Spleen (tissue), 11 donors: ENCODE measurements at regions not wholly inside any gene's neighbourhood (a gene's known extent, or its start where the extent isn't known, plus 50 kb on each side); places are given as distances from the start of the nearest gene placed in this dataset.

Experiments
- DNase-seq: peaks from one replicate; pipeline ENCODE4 v3.0.0-alpha.2; 2020
- H3K27ac ChIP-seq, 8 donors: fragments of 200-600 bp; sonication (generic) in 7 of 8; 1 replicate in 4 of 8; 2 replicates in 4 of 8; pipeline versions ENCODE4 v1.5.0 to v1.8.0; 2016 to 2021; ENCODE audit warnings: inconsistent platforms in 4 of 8, mild to moderate bottlenecking in 4 of 8, moderate library complexity in 1 of 8
- H3K27me3 ChIP-seq, 7 donors: fragments of 200-600 bp; sonication (generic) in 6 of 7; replicated peaks in 1 of 7; 1 replicate in 4 of 7; 2 replicates in 3 of 7; pipeline versions ENCODE4 v1.5.0 to v1.8.0; 2016 to 2021; ENCODE audit warnings: inconsistent platforms in 3 of 7, mild to moderate bottlenecking in 1 of 7
- H3K36me3 ChIP-seq, 6 donors: fragments of 200-600 bp; sonication (generic) in 5 of 6; 1 replicate in 4 of 6; 2 replicates in 2 of 6; pipeline versions ENCODE4 v1.5.0 to v1.8.0; 2016 to 2021; ENCODE audit warnings: inconsistent platforms in 2 of 6
- H3K4me1 ChIP-seq, 6 donors: fragments of 200-600 bp; sonication (generic) in 5 of 6; 1 replicate in 3 of 6; 2 replicates in 3 of 6; pipeline versions ENCODE4 v1.5.0 to v1.8.0; 2016 to 2021; ENCODE audit warnings: inconsistent platforms in 3 of 6
- H3K4me3 ChIP-seq, 8 donors: fragments of 200-600 bp; sonication (generic) in 7 of 8; 1 replicate in 4 of 8; 2 replicates in 4 of 8; pipeline versions ENCODE4 v1.5.0 to v1.8.0; 2016 to 2021; ENCODE audit warnings: inconsistent platforms in 4 of 8, mild to moderate bottlenecking in 4 of 8, moderate library complexity in 2 of 8
- H3K9me3 ChIP-seq, 8 donors: fragments of 200-600 bp; sonication (generic) in 7 of 8; 1 replicate in 4 of 8; 2 replicates in 4 of 8; pipeline versions ENCODE4 v1.5.0 to v1.8.0; 2016 to 2021; ENCODE audit warnings: inconsistent platforms in 4 of 8
- CTCF ChIP-seq, 11 experiments: fragments of 200-600 bp in 7 of 11; fragments of 450-650 bp in 4 of 11; sonication (generic) in 4 of 11; IDR thresholded peaks in 8 of 11; conservative IDR thresholded peaks in 3 of 11; 1 replicate in 7 of 11; 2 replicates in 4 of 11; pipeline versions ENCODE4 v1.4.0 to v1.8.0; 2016 to 2021; ENCODE audit warnings: antibody characterized with exemption in 11 of 11, inconsistent platforms in 4 of 11, mild to moderate bottlenecking in 1 of 11
- POLR2A ChIP-seq, 3 donors: fragments of 450-650 bp; IDR thresholded peaks; one replicate each; pipeline ENCODE4 v1.5.1; 2017; ENCODE audit warnings: antibody characterized with exemption in 3 of 3, mild to moderate bottlenecking in 1 of 3
- POLR2AphosphoS5 ChIP-seq, 3 donors: sonication (generic); formaldehyde crosslinking; IDR thresholded peaks; one replicate each; pipeline ENCODE4 v1.5.1; 2017; ENCODE audit warnings: antibody characterized with exemption in 3 of 3
- WGBS, 5 donors: extraction: QIAGEN DNeasy Blood & Tissue Kit in 3 of 5; methylation state at CpG; one replicate each; pipeline versions ENCODE4 v1.1.5 to v1.1.7; 2013 to 2018; 5-methylcytosine and 5-hydroxymethylcytosine counted together
- intact Hi-C: fragments of 100-400 bp; cut with DNase I; formaldehyde crosslinking; loops from one replicate; pipeline ENCODE4 v1.15.0; 2023; ENCODE audit warnings: low total_unique reads
- donor health status: healthy with polysubstance abuse.
- donor health status: DM: no; HTN: no; CAD: no; lungs with moderate emphysema.
- donor health status: DM: no; HTN: no; CAD: no.
- donor health status: Bipolar disorder and iron deficiency.
- donor health status: healthy.
- donor health status: DM: no; HTN: no; CAD: no.
- donor health status: DM: yes; HTN: yes; CAD: no.

GRCh38 chr14:28294834-28295440 lies 471.6 kb upstream of the FOXG1 start:
- H3K27ac ChIP-seq, result no peak overlapping the region
- no peaks in the 10 kb centered on the region for H3K36me3 ChIP-seq
- TF ChIP-seq POLR2AphosphoS5 (IDR thresholded peaks at IDR 0.05), result no peak
- TF ChIP-seq CTCF (IDR thresholded peaks at IDR 0.05 in 8 of 11, conservative IDR thresholded peaks at IDR 0.05 in 3 of 11), result no peak
- no peak for TF ChIP-seq POLR2A (IDR thresholded peaks at IDR 0.05)
- H3K9me3 ChIP-seq, result peaks cover 0 to 53% (median 26%) of the 10 kb centered on the region in 8 donors
- 17 to 25% (median 20%) methylated on average over 6 of the region's 6 CpGs for WGBS, 5 donors
- no peaks in the 10 kb centered on the region for H3K27me3 ChIP-seq
- no peak for DNase-seq
- no peaks in the 10 kb centered on the region for H3K4me1 ChIP-seq
- H3K4me3 ChIP-seq, result no peak overlapping the region
- intact Hi-C loops, result no loop called here

GRCh38 chr14:28297559-28297958 lies 469.0 kb upstream of the FOXG1 start:
- intact Hi-C loops, result no loop called here
- TF ChIP-seq POLR2A (IDR thresholded peaks at IDR 0.05) (no peak), POLR2AphosphoS5 (IDR thresholded peaks at IDR 0.05) (no peak), CTCF (IDR thresholded peaks at IDR 0.05 in 8 of 11, conservative IDR thresholded peaks at IDR 0.05 in 3 of 11) (no peak)
- H3K4me3 ChIP-seq, result no peak overlapping the region
- DNase-seq, result no peak
- no peaks in the 10 kb centered on the region for H3K27me3 ChIP-seq
- H3K4me1 ChIP-seq, result no peaks in the 10 kb centered on the region
- no peak overlapping the region for H3K27ac ChIP-seq
- 89 to 100% (median 95%) methylated on average over 1 of the region's 1 CpG for WGBS, 5 donors
- no peaks in the 10 kb centered on the region for H3K36me3 ChIP-seq
- H3K9me3 ChIP-seq, result peaks cover 0 to 72% (median 32%) of the 10 kb centered on the region in 8 donors

GRCh38 chr14:28298156-28298555 lies 468.4 kb upstream of the FOXG1 start:
- intact Hi-C loops, result no loop called here
- WGBS, 5 donors, result 76 to 88% (median 77%) methylated on average over 3 of the region's 3 CpGs
- Histone ChIP-seq H3K27ac (no peak overlapping the region), H3K9me3 (peaks cover 0 to 72% (median 32%) of the 10 kb centered on the region in 8 donors), H3K4me3 (no peak overlapping the region), H3K27me3 (no peaks in the 10 kb centered on the region), H3K4me1 (no peaks in the 10 kb centered on the region), H3K36me3 (no peaks in the 10 kb centered on the region)
- TF ChIP-seq POLR2AphosphoS5 (IDR thresholded peaks at IDR 0.05) (no peak), CTCF (IDR thresholded peaks at IDR 0.05 in 8 of 11, conservative IDR thresholded peaks at IDR 0.05 in 3 of 11) (no peak), POLR2A (IDR thresholded peaks at IDR 0.05) (no peak)
- DNase-seq, result no peak

- Histone ChIP-seq H3K36me3 (no peaks in the 10 kb centered on the region), H3K27me3 (no peaks in the 10 kb centered on the region), H3K4me3 (no peak overlapping the region), H3K4me1 (no peaks in the 10 kb centered on the region), H3K27ac (no peak overlapping the region), H3K9me3 (peaks cover 0 to 67% (median 28%) of the 10 kb centered on the region in 8 donors)
- 84 to 92% (median 86%) methylated on average over 5 to 6 of the region's 6 CpGs for WGBS, 5 donors
- DNase-seq, result no peak
- intact Hi-C loops, result no loop called here
- no peak for TF ChIP-seq POLR2A (IDR thresholded peaks at IDR 0.05)
- TF ChIP-seq POLR2AphosphoS5 (IDR thresholded peaks at IDR 0.05), result no peak
- no peak for TF ChIP-seq CTCF (IDR thresholded peaks at IDR 0.05 in 8 of 11, conservative IDR thresholded peaks at IDR 0.05 in 3 of 11)
These were observed 467.4 kb upstream of the FOXG1 start for GRCh38 chr14:28299227-28299626.
